ENCODE measurements at regions not wholly inside any gene's neighbourhood (a gene's known extent, or its start where the extent isn't known, plus 50 kb on each side); places are given as distances from the start of the nearest gene placed in this dataset. TPM values are rescaled to one million over a fixed set of nuclear protein-coding genes. Genes with fewer than 3 reads are reported as not detected.

DNA sequence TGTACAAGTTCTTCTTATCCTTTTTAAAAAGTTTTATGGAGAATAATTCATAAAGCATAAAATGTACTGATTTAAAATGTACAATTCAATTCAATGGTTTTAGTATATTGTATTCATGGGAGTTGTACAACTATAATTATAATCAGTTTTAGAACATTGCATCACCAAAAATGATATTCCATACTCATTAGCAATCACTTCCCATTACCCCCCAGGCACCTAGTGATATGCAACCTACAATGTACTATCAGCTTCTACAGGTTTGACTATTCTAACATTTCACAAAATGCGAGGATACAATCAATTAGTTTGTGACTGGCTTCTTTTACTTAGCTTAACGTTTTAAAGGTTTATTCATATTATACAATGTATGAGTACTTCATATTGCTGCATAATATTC, 49.9 kb upstream of the USP9Y start:
- Histone ChIP-seq H4K20me1 (replicated peaks; ENCODE audit: control insufficient read depth, extremely low read depth, insufficient read depth, low read length) (no peaks in the 10 kb centered on the region), H3K4me3 (replicated peaks in 1 of 3; ENCODE audit: insufficient read depth in 1 of 3, low read depth in 1 of 3, low read length in 3 of 3) (no peak overlapping the region), H3K9me1 (replicated peaks; ENCODE audit: control insufficient read depth, extremely low read depth, insufficient read depth, low read length) (no peaks in the 10 kb centered on the region), H2AFZ (ENCODE audit: low read depth, low read length) (peak overlapping the region; percentile 57), H3K4me1 (ENCODE audit: control insufficient read depth, extremely low read depth, insufficient read depth, low read length) (peaks cover 11% of the 10 kb centered on the region), H3K9ac (replicated peaks; ENCODE audit: extremely low read depth, insufficient read depth, low read length) (peak overlapping the region; percentile 16), H3K36me3 (ENCODE audit: control insufficient read depth in 2 of 2, extremely low read depth in 1 of 2, insufficient read depth in 2 of 2, low read length in 2 of 2) (no peaks in the 10 kb centered on the region), H3K79me2 (ENCODE audit: control insufficient read depth, insufficient read depth, low read length) (no peaks in the 10 kb centered on the region), H3K27ac (ENCODE audit: insufficient read depth, low read depth, low read length) (peak overlapping the region; percentile 85), H3K9me3 (replicated peaks; ENCODE audit: control insufficient read depth, insufficient read depth, low read length) (no peaks in the 10 kb centered on the region), H3K27me3 (ENCODE audit: control insufficient read depth in 2 of 2, insufficient read depth in 2 of 2, low read length in 2 of 2) (no peaks in the 10 kb centered on the region), H3K4me2 (ENCODE audit: insufficient read depth, low read length) (peak overlapping the region; percentile 31)
- CTCF ChIA-PET = no interaction called here
- BruUV-seq (replicated peaks) = TSS peak; percentile 43
- TF ChIP-seq MYC (IDR thresholded peaks at IDR 0.05; ENCODE audit: low read depth, low read length) = no peak
- FAIRE-seq (no peak), DNase-seq (ENCODE audit: low read depth, low spot score) (no peak)
- POLR2A ChIA-PET = no interaction called here
- intact Hi-C loops (cut with micrococcal nuclease) (loop anchor here (1.0 kb wide), 1 partner anchor 8 kb away; no protein-coding TSS in a partner anchor), dilution Hi-C loops (cut with MboI; ENCODE audit: extremely low pct_ligation_motif_present, low sequenced_read_pairs) (no loop called here)

Small RNA genes lying in the stretch of these regions (small RNA-seq; reads per million reads assigned to genes)
- not detected for gene RN7SL702P (ENCODE audit: insufficient read depth, insufficient read length, low read depth, low replicate concordance)

Measured in endothelial cell of umbilical vein (primary cell).